Heart right ventricle (tissue), 16 donors: ENCODE measurements at regions not wholly inside any gene's neighbourhood (a gene's known extent, or its start where the extent isn't known, plus 50 kb on each side); places are given as distances from the start of the nearest gene placed in this dataset.

Experiments used
- ATAC-seq, 8 donors: fragments of 200-7000 bp; cut with Tn5 transposase; one replicate each; pipeline ENCODE4 v1.9.1; 2020; ENCODE audit warnings: mild to moderate bottlenecking in 8 of 8, moderate library complexity in 8 of 8, moderate number of reproducible peaks in 1 of 8
- DNase-seq, 2 donors: peaks; one replicate each; pipeline ENCODE4 v3.0.0-alpha.2; 2020
- H3K27ac ChIP-seq, 10 donors: fragments of 200-600 bp; sonication (generic) in 2 of 10; one replicate each; pipeline versions ENCODE4 v1.5.0 to v1.8.0; 2020 to 2022; ENCODE audit warnings: mild to moderate bottlenecking in 3 of 10
- H3K27me3 ChIP-seq, 7 donors: fragments of 200-600 bp; one replicate each; pipeline ENCODE4 v1.8.0; 2021 to 2022; ENCODE audit warnings: mild to moderate bottlenecking in 2 of 7
- H3K36me3 ChIP-seq, 9 donors: fragments of 200-600 bp; sonication (generic) in 1 of 9; one replicate each; pipeline versions ENCODE4 v1.5.0 to v1.8.0; 2020 to 2022; ENCODE audit warnings: mild to moderate bottlenecking in 2 of 9
- H3K4me1 ChIP-seq, 9 donors: fragments of 200-600 bp; sonication (generic) in 1 of 9; one replicate each; pipeline versions ENCODE4 v1.5.0 to v1.8.0; 2020 to 2022; ENCODE audit warnings: mild to moderate bottlenecking in 4 of 9
- H3K4me3 ChIP-seq, 10 donors: fragments of 200-600 bp; sonication (generic) in 2 of 10; one replicate each; pipeline versions ENCODE4 v1.5.0 to v1.8.0; 2020 to 2022; ENCODE audit warnings: mild to moderate bottlenecking in 7 of 10, moderate library complexity in 2 of 10
- H3K9me3 ChIP-seq, 11 donors: fragments of 200-600 bp in 10 of 11; sonication (generic) in 2 of 11; one replicate each; pipeline versions ENCODE4 v1.5.0 to v1.8.0; 2013 to 2022; ENCODE audit warnings: mild to moderate bottlenecking in 2 of 11, control low read depth in 1 of 11, moderate library complexity in 1 of 11
- CTCF ChIP-seq, 9 donors: fragments of 200-600 bp; sonication (generic) in 2 of 9; IDR thresholded peaks; one replicate each; pipeline versions ENCODE4 v1.5.0 to v1.8.0; 2021 to 2022; ENCODE audit warnings: antibody characterized with exemption in 9 of 9, mild to moderate bottlenecking in 5 of 9, moderate library complexity in 1 of 9
- WGBS, 2 donors: extraction: QIAGEN DNeasy Blood & Tissue Kit; methylation state at CpG; one replicate each; pipeline ENCODE4 v1.1.7; 2013; ENCODE audit warnings: inconsistent platforms in 1 of 2; 5-methylcytosine and 5-hydroxymethylcytosine counted together
- intact Hi-C, 10 donors: fragments of 100-400 bp; cut with DNase I; formaldehyde crosslinking; loops; one replicate each; pipeline versions ENCODE4 v1.11.1 to v1.14.2; 2022
- donor health status: Arrhythmogenic right ventricular cardiomyopathy.
- donor health status: ischemic (EF 13 %, LVEDD 7.1; RV severe dilation, severe dysfunction).
- donor health status: healthy with polysubstance abuse.
- donor health status: DM: no; HTN: yes; CAD: no.
- donor health status: DM: no; HTN: no; CAD: no.
- donor health status: ischemic (EF 25% LVEDD 6.9; RV normal size, moderate dysfunction).
- donor health status: ischemic (EF 25% LVEDD 5.7; RV mildly dilated, moderate dysfunction).
- donor health status: healthy.
- donor health status: DM: yes; HTN: yes; CAD: no.
- donor health status: Ischemic cardiomyopathy.
- donor health status: ischemic (EF 35%, LVEDD 5.7; RV mildly dilated, moderate dysfunction).
- donor health status: nonischemic (EF 11% LVEDD 7.7; RV severe dilation, severe dysfunction).
- donor health status: DM: yes; HTN: yes; CAD: no.
- donor health status: PGD.
- donor health status: ischemic (EF 29% LVEDD 5.4; RV normal size, mild dysfunction).
- donor health status: nonischemic (EF 23%, LVEDD 6.1; RV moderate dilation, normal function).

GRCh38 chr5:9716838-9717281 is 86.7 kb upstream of the TAS2R1 start:
- Histone ChIP-seq H3K4me1 (no peaks in the 10 kb centered on the region), H3K4me3 (no peak overlapping the region), H3K27me3 (no peaks in the 10 kb centered on the region), H3K9me3 (no peaks in the 10 kb centered on the region), H3K27ac (no peak overlapping the region), H3K36me3 (no peaks in the 10 kb centered on the region)
- TF ChIP-seq CTCF (IDR thresholded peaks at IDR 0.05): no peak
- DNase-seq (no peak), ATAC-seq (no peak)
- 44 to 69% methylated on average over 5 of the region's 5 CpGs for WGBS, 2 donors
- intact Hi-C loops: no loop called here

GRCh38 chr5:9715891-9716335 is 85.8 kb upstream of the TAS2R1 start:
- Histone ChIP-seq H3K9me3 (no peaks in the 10 kb centered on the region), H3K36me3 (no peaks in the 10 kb centered on the region), H3K27me3 (no peaks in the 10 kb centered on the region), H3K27ac (no peak overlapping the region), H3K4me3 (no peak overlapping the region), H3K4me1 (no peaks in the 10 kb centered on the region)
- no peak for DNase-seq
- 49 to 66% methylated on average over 5 of the region's 5 CpGs for WGBS, 2 donors
- no peak for ATAC-seq
- intact Hi-C loops: no loop called here
- no peak for TF ChIP-seq CTCF (IDR thresholded peaks at IDR 0.05)

GRCh38 chr5:9713959-9714586 is 83.9 kb upstream of the TAS2R1 start:
- H3K27ac ChIP-seq: no peak overlapping the region
- H3K36me3 ChIP-seq: no peaks in the 10 kb centered on the region
- H3K4me1 ChIP-seq: no peaks in the 10 kb centered on the region
- ATAC-seq (no peak), DNase-seq (no peak)
- H3K4me3 ChIP-seq: no peak overlapping the region
- 57 to 70% methylated on average over 4 of the region's 4 CpGs for whole genome bisulfite sequencing, 2 donors
- intact Hi-C loops: no loop called here
- no peak for TF ChIP-seq CTCF (IDR thresholded peaks at IDR 0.05)
- no peaks in the 10 kb centered on the region for H3K27me3 ChIP-seq
- no peaks in the 10 kb centered on the region for H3K9me3 ChIP-seq

GRCh38 chr5:9713356-9713755 is 83.2 kb upstream of the TAS2R1 start:
- Histone ChIP-seq H3K9me3 (peaks cover 0 to 5% (median 0%) of the 10 kb centered on the region in 11 donors), H3K4me1 (no peaks in the 10 kb centered on the region), H3K4me3 (no peak overlapping the region), H3K27me3 (no peaks in the 10 kb centered on the region), H3K27ac (no peak overlapping the region), H3K36me3 (no peaks in the 10 kb centered on the region)
- DNase-seq (no peak), ATAC-seq (no peak)
- TF ChIP-seq CTCF (IDR thresholded peaks at IDR 0.05): no peak
- WGBS, 2 donors: 44 to 51% methylated on average over 4 of the region's 4 CpGs
- intact Hi-C loops: no loop called here
